ENCODE measurements at regions not wholly inside any gene's neighbourhood (a gene's known extent, or its start where the extent isn't known, plus 50 kb on each side); places are given as distances from the start of the nearest gene placed in this dataset.

DNA sequence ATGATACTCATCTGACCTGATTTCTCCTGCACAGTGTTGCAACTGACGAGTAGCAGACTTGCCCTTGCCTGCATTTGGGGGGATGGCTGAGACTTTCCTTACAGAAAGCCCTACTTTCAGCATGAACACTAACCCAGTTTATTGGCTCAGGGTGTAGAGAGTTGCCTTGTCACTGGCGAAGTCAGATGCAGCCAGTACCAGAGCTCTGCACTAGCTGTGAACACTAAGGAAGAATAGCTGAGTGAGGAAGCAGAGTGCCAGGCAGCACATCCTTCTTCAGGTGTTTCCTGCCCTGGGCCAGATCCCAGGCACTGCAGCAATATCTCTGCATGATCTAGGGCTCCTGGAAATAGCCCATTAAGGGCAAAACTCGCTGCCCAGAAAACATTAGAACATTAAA, 154.0 kb upstream of the SYNPR start:
- TF ChIP-seq SIN3A (IDR thresholded peaks at IDR 0.05; ENCODE audit: borderline replicate concordance, insufficient read depth, low read length): no peak
- TF ChIP-seq TAF1 (IDR thresholded peaks at IDR 0.05; ENCODE audit: borderline replicate concordance, insufficient read depth, low read length): no peak
- TF ChIP-seq, protein P1, sequence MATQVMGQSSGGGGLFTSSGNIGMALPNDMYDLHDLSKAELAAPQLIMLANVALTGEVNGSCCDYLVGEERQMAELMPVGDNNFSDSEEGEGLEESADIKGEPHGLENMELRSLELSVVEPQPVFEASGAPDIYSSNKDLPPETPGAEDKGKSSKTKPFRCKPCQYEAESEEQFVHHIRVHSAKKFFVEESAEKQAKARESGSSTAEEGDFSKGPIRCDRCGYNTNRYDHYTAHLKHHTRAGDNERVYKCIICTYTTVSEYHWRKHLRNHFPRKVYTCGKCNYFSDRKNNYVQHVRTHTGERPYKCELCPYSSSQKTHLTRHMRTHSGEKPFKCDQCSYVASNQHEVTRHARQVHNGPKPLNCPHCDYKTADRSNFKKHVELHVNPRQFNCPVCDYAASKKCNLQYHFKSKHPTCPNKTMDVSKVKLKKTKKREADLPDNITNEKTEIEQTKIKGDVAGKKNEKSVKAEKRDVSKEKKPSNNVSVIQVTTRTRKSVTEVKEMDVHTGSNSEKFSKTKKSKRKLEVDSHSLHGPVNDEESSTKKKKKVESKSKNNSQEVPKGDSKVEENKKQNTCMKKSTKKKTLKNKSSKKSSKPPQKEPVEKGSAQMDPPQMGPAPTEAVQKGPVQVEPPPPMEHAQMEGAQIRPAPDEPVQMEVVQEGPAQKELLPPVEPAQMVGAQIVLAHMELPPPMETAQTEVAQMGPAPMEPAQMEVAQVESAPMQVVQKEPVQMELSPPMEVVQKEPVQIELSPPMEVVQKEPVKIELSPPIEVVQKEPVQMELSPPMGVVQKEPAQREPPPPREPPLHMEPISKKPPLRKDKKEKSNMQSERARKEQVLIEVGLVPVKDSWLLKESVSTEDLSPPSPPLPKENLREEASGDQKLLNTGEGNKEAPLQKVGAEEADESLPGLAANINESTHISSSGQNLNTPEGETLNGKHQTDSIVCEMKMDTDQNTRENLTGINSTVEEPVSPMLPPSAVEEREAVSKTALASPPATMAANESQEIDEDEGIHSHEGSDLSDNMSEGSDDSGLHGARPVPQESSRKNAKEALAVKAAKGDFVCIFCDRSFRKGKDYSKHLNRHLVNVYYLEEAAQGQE (IDR thresholded peaks at IDR 0.05; ENCODE audit: insufficient read depth in 1 of 2, low read depth in 2 of 2, low read length in 2 of 2): no peak
- TF ChIP-seq POLR2AphosphoS5 (IDR thresholded peaks at IDR 0.05; ENCODE audit: low read depth, low read length): no peak
- no peak for TF ChIP-seq FOXP2 (optimal IDR thresholded peaks at IDR 0.05; ENCODE audit: borderline replicate concordance, extremely low read depth, extremely low read length, insufficient read depth)

DNA sequence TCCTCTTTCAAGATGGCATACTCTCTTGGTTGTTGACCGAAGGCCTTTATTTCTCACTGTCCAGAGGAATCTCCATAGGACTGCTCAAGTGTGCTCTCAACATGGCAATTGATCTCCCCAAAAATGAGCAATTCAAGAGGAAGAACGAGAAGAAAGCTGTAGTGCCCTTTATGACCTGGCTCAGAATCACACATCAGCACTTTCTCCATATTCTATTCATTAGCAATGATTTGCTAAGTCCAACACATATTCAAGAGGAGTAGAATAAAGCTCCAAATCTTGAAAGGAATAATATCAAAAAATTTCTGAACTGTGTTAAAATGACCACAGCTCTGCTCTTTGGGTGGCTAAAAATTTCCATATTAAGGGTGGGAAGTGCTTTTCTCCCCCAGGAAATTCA, 151.6 kb upstream of the SYNPR start:
- no peak for TF ChIP-seq FOXP2 (optimal IDR thresholded peaks at IDR 0.05; ENCODE audit: borderline replicate concordance, extremely low read depth, extremely low read length, insufficient read depth)
- TF ChIP-seq, protein P1 (IDR thresholded peaks at IDR 0.05; ENCODE audit: insufficient read depth in 1 of 2, low read depth in 2 of 2, low read length in 2 of 2): no peak
- TF ChIP-seq TAF1 (IDR thresholded peaks at IDR 0.05; ENCODE audit: borderline replicate concordance, insufficient read depth, low read length): no peak
- TF ChIP-seq POLR2AphosphoS5 (IDR thresholded peaks at IDR 0.05; ENCODE audit: low read depth, low read length): no peak
- no peak for TF ChIP-seq SIN3A (IDR thresholded peaks at IDR 0.05; ENCODE audit: borderline replicate concordance, insufficient read depth, low read length)

DNA sequence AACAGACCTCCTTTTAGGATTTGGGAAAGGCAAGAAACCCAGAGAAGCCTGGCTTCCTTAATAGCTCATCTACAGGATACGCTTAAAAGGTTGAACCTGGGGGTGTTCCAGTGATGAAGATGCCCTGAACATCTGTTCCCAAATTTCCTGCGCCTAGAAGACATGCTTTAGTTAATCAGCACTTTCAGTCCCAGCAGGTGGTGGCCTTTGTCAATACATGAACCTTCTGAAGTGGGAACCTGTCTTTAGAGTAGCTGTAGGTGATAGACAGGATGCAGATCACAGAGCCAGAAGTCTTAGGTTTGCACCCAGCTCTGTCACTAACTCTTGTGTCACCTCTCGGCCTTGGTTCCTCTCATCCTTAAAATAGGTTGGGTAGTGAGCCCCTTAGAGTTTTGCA, 149.7 kb upstream of the SYNPR start:
- TF ChIP-seq SIN3A (IDR thresholded peaks at IDR 0.05; ENCODE audit: borderline replicate concordance, insufficient read depth, low read length): no peak
- TF ChIP-seq TAF1 (IDR thresholded peaks at IDR 0.05; ENCODE audit: borderline replicate concordance, insufficient read depth, low read length): no peak
- TF ChIP-seq FOXP2 (optimal IDR thresholded peaks at IDR 0.05; ENCODE audit: borderline replicate concordance, extremely low read depth, extremely low read length, insufficient read depth): no peak
- TF ChIP-seq, protein P1 (IDR thresholded peaks at IDR 0.05; ENCODE audit: insufficient read depth in 1 of 2, low read depth in 2 of 2, low read length in 2 of 2): no peak
- TF ChIP-seq POLR2AphosphoS5 (IDR thresholded peaks at IDR 0.05; ENCODE audit: low read depth, low read length): no peak

DNA sequence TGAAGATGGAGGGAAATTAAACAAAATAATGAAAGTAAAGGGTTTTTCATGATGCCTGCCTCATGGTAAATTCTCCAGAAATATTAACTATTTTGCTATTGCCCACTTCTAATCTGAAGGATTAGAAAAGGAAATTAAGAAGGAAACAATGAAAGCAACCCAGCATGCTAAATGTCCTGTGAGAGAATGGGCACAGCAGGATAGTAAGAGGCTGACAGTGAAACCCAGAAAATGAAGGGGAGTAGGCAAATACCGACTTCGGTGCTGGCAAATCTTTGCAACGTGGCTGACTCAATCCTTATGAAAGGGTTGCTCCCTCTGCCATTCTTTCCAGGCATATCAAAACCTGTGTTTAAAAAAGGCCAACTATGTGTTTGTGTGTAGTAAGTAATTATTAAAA, 147.5 kb upstream of the SYNPR start:
- TF ChIP-seq TAF1 (IDR thresholded peaks at IDR 0.05; ENCODE audit: borderline replicate concordance, insufficient read depth, low read length) (no peak), FOXP2 (optimal IDR thresholded peaks at IDR 0.05; ENCODE audit: borderline replicate concordance, extremely low read depth, extremely low read length, insufficient read depth) (no peak), SIN3A (IDR thresholded peaks at IDR 0.05; ENCODE audit: borderline replicate concordance, insufficient read depth, low read length) (no peak), POLR2AphosphoS5 (IDR thresholded peaks at IDR 0.05; ENCODE audit: low read depth, low read length) (no peak)
- TF ChIP-seq, protein P1 (IDR thresholded peaks at IDR 0.05; ENCODE audit: insufficient read depth in 1 of 2, low read depth in 2 of 2, low read length in 2 of 2): no peak
